HepG2 (cell line): ENCODE measurements at regions not wholly inside any gene's neighbourhood (a gene's known extent, or its start where the extent isn't known, plus 50 kb on each side); places are given as distances from the start of the nearest gene placed in this dataset.

Experiments used
- ATAC-seq: fragments of 200-7000 bp; cut with Tn5 transposase; 3 replicates; pipeline ENCODE4 v1.9.1; 2020; ENCODE audit warnings: mild to moderate bottlenecking, moderate library complexity
- BruUV-seq: library from RNA; stranded (reverse); fragments of 400-500 nt; replicated peaks from 2 replicates; lab custom pipeline; 2021; lab: Mats Ljungman, UMichigan
- CTCF ChIA-PET: fragments of 300-600 bp; formaldehyde crosslinking; extraction: SDS; loops from one replicate; lab custom pipeline; 2021; ENCODE audit warnings: low total read pairs, inconsistent platforms, low intra/inter-chr PET ratio; lab: Yijun Ruan, JAX
- POLR2A ChIA-PET: fragments of 350-600 bp; sonication (Branson Sonifier 250); formaldehyde crosslinking; loops from one replicate; lab custom pipeline; 2020; ENCODE audit warnings: antibody characterized with exemption, inconsistent platforms; lab: Yijun Ruan, JAX
- DNase-seq: peaks from one replicate; pipeline ENCODE4 v3.0.0-alpha.2; 2015; ENCODE audit warnings: low spot score
- FAIRE-seq: peaks from 3 replicates; lab custom pipeline; 2011; peaks lifted over from hg19 to GRCh38; lab: Jason Lieb, UNC
- H2AFZ ChIP-seq: one replicate; pipeline ENCODE4 v1.6.1; 2011; ENCODE audit warnings: low read length, inconsistent platforms
- H3K27ac ChIP-seq: fragments of 300-600 bp; 3 replicates; pipeline ENCODE4 v1.8.0; 2011; ENCODE audit warnings: mixed run types, mild to moderate bottlenecking, mixed read lengths, low read length, inconsistent platforms; ENCODE audit not compliant: insufficient read depth; ENCODE audit errors: extremely low read length
- H3K27me3 ChIP-seq, 2 experiments: fragments of 200-600 bp in 1 of 2; 2 replicates in 1 of 2; 3 replicates in 1 of 2; pipeline versions ENCODE4 v1.6.0 to v1.8.0; 2011; ENCODE audit warnings: low read length in 2 of 2, mild to moderate bottlenecking in 2 of 2, moderate library complexity in 2 of 2, inconsistent platforms in 1 of 2; ENCODE audit not compliant: insufficient read depth in 2 of 2, control insufficient read depth in 1 of 2
- H3K36me3 ChIP-seq, 2 experiments: fragments of 200-600 bp in 1 of 2; replicated peaks in 1 of 2; 2 replicates in 1 of 2; 3 replicates in 1 of 2; pipeline versions ENCODE4 v1.5.1 to v1.8.0; 2011; ENCODE audit warnings: low read length in 2 of 2, inconsistent platforms in 1 of 2; ENCODE audit not compliant: insufficient read depth in 2 of 2, control insufficient read depth in 1 of 2
- H3K4me1 ChIP-seq: 2 replicates; pipeline ENCODE4 v1.5.1; 2012; ENCODE audit warnings: low read length, inconsistent platforms; ENCODE audit not compliant: insufficient read depth
- H3K4me2 ChIP-seq: 2 replicates; pipeline ENCODE4 v1.6.0; 2011; ENCODE audit warnings: low read depth, low read length, inconsistent platforms
- H3K4me3 ChIP-seq, 3 experiments: fragments of 200-600 bp in 1 of 3; sonication (generic), shearing (Covaris generic) in 1 of 3; replicated peaks in 1 of 3; 2 replicates each; pipeline ENCODE4 v1.5.1; 2011 to 2016; ENCODE audit warnings: low read length in 3 of 3, inconsistent platforms in 2 of 3, low read depth in 2 of 3, mild to moderate bottlenecking in 2 of 3, control low read depth in 1 of 3, mixed read lengths in 1 of 3; ENCODE audit not compliant: insufficient read depth in 1 of 3
- H3K79me2 ChIP-seq: one replicate; pipeline ENCODE4 v1.6.1; 2011; ENCODE audit warnings: low read length, inconsistent platforms; ENCODE audit not compliant: insufficient read depth
- H3K9ac ChIP-seq: 2 replicates; pipeline ENCODE4 v1.6.0; 2011; ENCODE audit warnings: mild to moderate bottlenecking, low read depth, low read length, inconsistent platforms; ENCODE audit not compliant: insufficient read depth
- H3K9me3 ChIP-seq: 2 replicates; pipeline ENCODE4 v1.5.1; 2012; ENCODE audit warnings: mild to moderate bottlenecking, low read length
- H4K20me1 ChIP-seq: 2 replicates; pipeline ENCODE4 v1.6.0; 2011; ENCODE audit warnings: inconsistent platforms, mild to moderate bottlenecking, low read length, moderate library complexity; ENCODE audit not compliant: insufficient read depth
- ATF3 ChIP-seq: sonication (generic); formaldehyde crosslinking; IDR thresholded peaks from 2 replicates; pipeline ENCODE4 v1.4.0; 2020; ENCODE audit warnings: missing genetic modification reagents
- HNF1A ChIP-seq, 2 experiments: sonication (generic) in 1 of 2; formaldehyde crosslinking in 1 of 2; IDR thresholded peaks; 2 replicates each; pipeline versions ENCODE4 v1.4.0 to v1.6.1; 2016 to 2020; ENCODE audit warnings: borderline replicate concordance in 1 of 2, low read depth in 1 of 2, mild to moderate bottlenecking in 1 of 2, missing genetic modification reagents in 1 of 2
- HNF4A ChIP-seq: sonication (generic); formaldehyde crosslinking; IDR thresholded peaks from 2 replicates; pipeline ENCODE4 v1.4.0; 2020; ENCODE audit warnings: missing genetic modification reagents
- MAFG ChIP-seq: sonication (generic); formaldehyde crosslinking; IDR thresholded peaks from 2 replicates; pipeline ENCODE4 v1.5.1; 2020; ENCODE audit warnings: mild to moderate bottlenecking, missing genetic modification reagents
- MAZ ChIP-seq, 2 experiments: sonication (generic) in 1 of 2; formaldehyde crosslinking in 1 of 2; IDR thresholded peaks; 2 replicates each; pipeline versions ENCODE4 v1.5.0 to v1.6.1; 2012 to 2020; ENCODE audit warnings: low read depth in 2 of 2, mild to moderate bottlenecking in 2 of 2, borderline replicate concordance in 1 of 2, improper control_type of control experiment in 1 of 2, low read length in 1 of 2, missing genetic modification reagents in 1 of 2, moderate library complexity in 1 of 2
- NR2F2 ChIP-seq: IDR thresholded peaks from 2 replicates; pipeline ENCODE4 v1.6.1; 2012; ENCODE audit warnings: low read depth, inconsistent platforms, borderline replicate concordance
- POLR2A ChIP-seq, 2 experiments: IDR thresholded peaks; 2 replicates each; pipeline ENCODE4 v1.6.1; 2011; ENCODE audit warnings: low read depth in 2 of 2, low read length in 2 of 2, mild to moderate bottlenecking in 1 of 2, moderate library complexity in 1 of 2; ENCODE audit not compliant: insufficient read depth in 1 of 2
- SP1 ChIP-seq, 2 experiments: fragments of 450-650 bp in 1 of 2; sonication (generic) in 1 of 2; formaldehyde crosslinking in 1 of 2; IDR thresholded peaks; 2 replicates each; pipeline versions ENCODE4 v1.4.0 to v1.6.1; 2016 to 2020; ENCODE audit warnings: missing genetic modification reagents in 1 of 2
- ZBTB1 ChIP-seq: sonication (generic); formaldehyde crosslinking; IDR thresholded peaks from 2 replicates; pipeline ENCODE4 v1.4.0; 2020; ENCODE audit warnings: missing genetic modification reagents, borderline replicate concordance
- ZNF383 ChIP-seq: sonication (generic); formaldehyde crosslinking; IDR thresholded peaks from 2 replicates; pipeline ENCODE4 v1.4.0; 2020; ENCODE audit warnings: missing genetic modification reagents, mild to moderate bottlenecking, borderline replicate concordance
- ZNF550 ChIP-seq: sonication (generic); formaldehyde crosslinking; IDR thresholded peaks from 2 replicates; pipeline ENCODE4 v1.4.0; 2020; ENCODE audit warnings: mild to moderate bottlenecking, missing genetic modification reagents, borderline replicate concordance
- ZNF580 ChIP-seq: IDR thresholded peaks from 2 replicates; pipeline ENCODE4 v1.6.1; 2016; ENCODE audit warnings: low read depth, borderline replicate concordance
- ZNF660 ChIP-seq: sonication (generic); formaldehyde crosslinking; IDR thresholded peaks from 2 replicates; pipeline ENCODE4 v1.5.1; 2020; ENCODE audit warnings: mild to moderate bottlenecking, low read depth, missing genetic modification reagents, borderline replicate concordance
- ZNF670 ChIP-seq: sonication (generic); formaldehyde crosslinking; IDR thresholded peaks from 2 replicates; pipeline ENCODE4 v1.8.0; 2022; ENCODE audit warnings: mild to moderate bottlenecking, missing genetic modification reagents, borderline replicate concordance
- ZNF737 ChIP-seq: sonication (generic); formaldehyde crosslinking; IDR thresholded peaks from 2 replicates; pipeline ENCODE4 v1.5.0; 2020; ENCODE audit warnings: missing genetic modification reagents, mild to moderate bottlenecking, borderline replicate concordance
- ZSCAN12 ChIP-seq: sonication (generic); formaldehyde crosslinking; IDR thresholded peaks from 2 replicates; pipeline ENCODE4 v1.9.0; 2021; ENCODE audit warnings: mild to moderate bottlenecking, missing genetic modification reagents
- ZSCAN5A ChIP-seq: sonication (generic); formaldehyde crosslinking; IDR thresholded peaks from 2 replicates; pipeline ENCODE4 v1.8.0; 2022; ENCODE audit warnings: mild to moderate bottlenecking, missing genetic modification reagents, borderline replicate concordance
- WGBS: methylation state at CpG from one replicate; pipeline ENCODE4 v1.1.6; 2017; ENCODE audit warnings: low lambda C conversion rate; 5-methylcytosine and 5-hydroxymethylcytosine counted together
- in situ Hi-C: cut with HindIII; loops from 2 replicates; pipeline ENCODE4 v1.10.0; 2017; ENCODE audit warnings: low pct_unique_long_range_greater_than_20kb; ENCODE audit not compliant: extremely low pct_ligation_motif_present
- intact Hi-C: fragments of 100-400 bp; cut with micrococcal nuclease; formaldehyde crosslinking; loops from one replicate; pipeline ENCODE4 v1.10.0; 2022; ENCODE audit not compliant: unreplicated experiment

- ChIA-PET CTCF (no interaction called here), POLR2A (no interaction called here)
- Histone ChIP-seq H3K4me1 (no peaks in the 10 kb centered on the region), H3K79me2 (no peaks in the 10 kb centered on the region), H4K20me1 (no peaks in the 10 kb centered on the region), H3K4me3 (no peak overlapping the region), H3K27ac (no peak overlapping the region), H2AFZ (no peak overlapping the region), H3K9me3 (peaks cover 100% of the 10 kb centered on the region), H3K9ac (no peak overlapping the region), H3K27me3 (no peaks in the 10 kb centered on the region), H3K4me2 (no peak overlapping the region), H3K36me3 (no peaks in the 10 kb centered on the region)
- DNase-seq = no peak
- WGBS = 11% methylated on average over 12 of the region's 12 CpGs
- FAIRE-seq = no peak
- in situ Hi-C loops (no loop called here), intact Hi-C loops (no loop called here)
- ATAC-seq = no peak
- BruUV-seq = no TSS peak
- no peak for TF ChIP-seq ZSCAN12 (CRISPR knock-in tag)
- no peak for TF ChIP-seq SP1 (IDR thresholded peaks at IDR 0.05)
- TF ChIP-seq SP1 (CRISPR knock-in tag; IDR thresholded peaks at IDR 0.05) = no peak
- TF ChIP-seq ZNF660 (CRISPR knock-in tag) = no peak
- TF ChIP-seq ZSCAN5A (CRISPR knock-in tag) = no peak
- no peak for TF ChIP-seq ATF3 (CRISPR knock-in tag)
- TF ChIP-seq HNF4A (CRISPR knock-in tag) = no peak
- no peak for TF ChIP-seq MAFG (CRISPR knock-in tag)
- no peak for TF ChIP-seq POLR2A (IDR thresholded peaks at IDR 0.05; ENCODE audit: insufficient read depth in 1 of 2, low read depth in 2 of 2, low read length in 2 of 2)
- TF ChIP-seq HNF1A (IDR thresholded peaks at IDR 0.05; ENCODE audit: low read depth) = no peak
- TF ChIP-seq HNF1A (CRISPR knock-in tag; IDR thresholded peaks at IDR 0.05; ENCODE audit: borderline replicate concordance) = no peak
- TF ChIP-seq NR2F2 = no peak
- TF ChIP-seq ZNF670 (CRISPR knock-in tag) = no peak
- no peak for TF ChIP-seq ZNF383 (CRISPR knock-in tag)
- TF ChIP-seq ZBTB1 (CRISPR knock-in tag) = no peak
- no peak for TF ChIP-seq ZNF550
- no peak for TF ChIP-seq ZNF737 (CRISPR knock-in tag)
- TF ChIP-seq MAZ (IDR thresholded peaks at IDR 0.05; ENCODE audit: borderline replicate concordance, low read depth, low read length) = no peak
- no peak for TF ChIP-seq MAZ (CRISPR knock-in tag; IDR thresholded peaks at IDR 0.05; ENCODE audit: low read depth)
- no peak for TF ChIP-seq ZNF580 (CRISPR knock-in tag)
Measured at GRCh38 chr17:26792486-26792885, 501.4 kb upstream of the WSB1 start.
